GM10266 (cell line): ENCODE measurements at regions not wholly inside any gene's neighbourhood (a gene's known extent, or its start where the extent isn't known, plus 50 kb on each side); places are given as distances from the start of the nearest gene placed in this dataset.

Experiments
- DNase-seq: peaks from one replicate; pipeline ENCODE4 v3.0.0; 2012; ENCODE audit errors: extremely low spot score
- CTCF ChIP-seq: IDR thresholded peaks from 2 replicates; pipeline ENCODE4 v1.5.1; 2012; ENCODE audit warnings: mild to moderate bottlenecking, low read depth; ENCODE audit not compliant: control insufficient read depth, insufficient read depth; ENCODE audit errors: missing control alignments

DNA sequence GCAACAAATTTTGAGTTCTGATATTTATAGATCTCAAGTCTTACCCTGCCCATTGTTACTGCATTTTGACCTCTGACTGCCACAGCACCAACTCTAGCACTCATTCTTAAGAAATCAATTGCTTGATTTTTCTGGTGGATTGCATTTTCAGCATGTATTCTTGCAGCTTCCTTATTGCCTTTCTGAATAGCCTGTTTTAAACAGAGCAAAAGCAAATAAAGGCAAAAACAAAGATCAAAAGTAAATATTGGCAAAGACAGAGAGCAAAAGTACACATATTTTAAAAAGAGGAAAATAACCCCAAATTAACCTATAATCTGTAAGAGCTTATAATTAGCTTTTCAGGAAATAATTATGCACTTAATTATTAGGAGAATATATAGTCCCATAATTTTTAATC is 129.4 kb upstream of the TENT5D start:
- DNase-seq: no peak

GRCh38 chrX:80293354-80293753 is 126.9 kb upstream of the TENT5D start:
- DNase-seq: no peak
- TF ChIP-seq CTCF: no peak

More for the DNA sequence above, 129.4 kb upstream of the TENT5D start:
- TF ChIP-seq CTCF: no peak

- no peak for DNase-seq
- no peak for TF ChIP-seq CTCF
These were observed 114.2 kb upstream of the TENT5D start for GRCh38 chrX:80306007-80306406.

DNA sequence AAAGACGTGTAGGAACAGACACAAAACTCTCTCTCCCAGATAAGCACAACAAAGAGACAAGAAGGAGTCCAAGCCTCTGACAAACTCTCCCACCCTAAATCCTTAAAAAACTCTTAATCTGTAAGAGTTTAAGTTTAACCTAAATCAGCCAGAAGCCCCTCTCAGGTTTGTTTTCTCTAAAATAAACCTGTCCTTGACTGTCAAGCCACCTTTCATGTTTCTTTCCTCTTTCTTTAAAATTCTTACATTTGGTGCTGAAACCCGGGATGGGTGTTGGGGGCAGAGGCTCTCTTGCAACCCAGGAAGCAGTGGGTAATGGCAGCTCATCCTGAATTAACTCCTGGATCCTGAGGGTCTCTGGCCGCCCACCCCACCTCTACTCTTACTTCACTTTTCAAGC is 107.8 kb upstream of the TENT5D start:
- TF ChIP-seq CTCF: no peak
- DNase-seq: no peak

DNA sequence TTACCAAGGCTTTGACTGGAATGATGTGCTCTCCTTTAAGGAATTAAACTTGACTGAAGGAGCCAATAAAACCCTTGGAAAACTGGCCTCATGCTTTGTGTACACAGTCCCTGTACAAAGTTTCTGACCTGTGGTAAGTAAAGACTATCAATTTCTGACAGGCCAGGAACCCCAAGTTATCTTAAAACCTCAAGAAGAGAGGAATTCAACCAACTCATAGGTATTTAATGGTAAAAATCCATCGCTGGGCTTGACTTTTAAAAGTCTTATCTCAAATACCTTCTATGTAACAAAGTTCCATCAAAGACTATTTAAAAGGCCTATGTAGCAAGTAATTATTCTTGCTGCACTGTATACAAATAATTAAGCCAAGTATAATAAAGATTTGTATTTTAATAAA is 103.7 kb upstream of the TENT5D start:
- TF ChIP-seq CTCF: no peak
- no peak for DNase-seq

DNA sequence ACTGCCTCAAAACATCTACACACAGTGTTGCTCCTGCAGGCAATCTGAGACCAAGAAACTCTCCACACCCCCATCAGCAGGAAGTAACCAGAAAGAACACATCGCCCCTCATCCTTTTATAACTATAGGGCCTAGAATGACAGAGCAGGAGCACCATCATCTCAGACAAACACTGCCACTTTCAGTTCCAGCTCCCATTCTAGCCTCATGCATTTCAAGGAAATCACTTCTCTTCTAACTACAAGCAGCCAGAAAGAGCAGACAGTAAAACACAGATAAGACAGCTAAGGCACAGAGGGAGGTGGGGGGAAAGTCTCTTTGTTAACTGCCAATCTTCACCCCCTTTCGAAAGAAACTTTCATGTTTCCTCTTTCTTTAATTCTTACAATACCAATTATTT is 102.6 kb upstream of the TENT5D start:
- TF ChIP-seq CTCF: no peak
- DNase-seq: no peak

DNA sequence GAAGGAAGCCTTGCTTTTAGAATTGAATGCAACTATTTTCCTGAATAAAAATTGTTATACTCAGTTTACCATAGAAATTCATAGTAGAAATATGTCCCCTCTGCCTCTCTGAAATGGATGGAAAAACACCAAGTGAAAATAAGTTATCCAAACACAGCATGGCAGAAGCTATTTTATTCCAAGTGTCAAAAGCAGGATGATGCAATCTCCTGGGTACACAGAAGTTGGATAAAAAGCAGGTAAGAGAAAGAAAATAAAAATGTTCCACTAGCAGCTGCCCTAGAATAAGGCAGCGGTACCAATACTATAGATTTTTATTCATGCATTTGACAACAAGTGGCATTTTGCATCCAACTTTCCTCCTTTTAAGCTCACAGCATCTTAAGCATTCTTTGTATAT is 89.0 kb upstream of the TENT5D start:
- TF ChIP-seq CTCF: no peak
- DNase-seq: no peak

GRCh38 chrX:80334583-80334982 is 85.7 kb upstream of the TENT5D start:
- no peak for TF ChIP-seq CTCF
- no peak for DNase-seq
